ENCODE measurements at regions not wholly inside any gene's neighbourhood (a gene's known extent, or its start where the extent isn't known, plus 50 kb on each side); places are given as distances from the start of the nearest gene placed in this dataset.

DNA sequence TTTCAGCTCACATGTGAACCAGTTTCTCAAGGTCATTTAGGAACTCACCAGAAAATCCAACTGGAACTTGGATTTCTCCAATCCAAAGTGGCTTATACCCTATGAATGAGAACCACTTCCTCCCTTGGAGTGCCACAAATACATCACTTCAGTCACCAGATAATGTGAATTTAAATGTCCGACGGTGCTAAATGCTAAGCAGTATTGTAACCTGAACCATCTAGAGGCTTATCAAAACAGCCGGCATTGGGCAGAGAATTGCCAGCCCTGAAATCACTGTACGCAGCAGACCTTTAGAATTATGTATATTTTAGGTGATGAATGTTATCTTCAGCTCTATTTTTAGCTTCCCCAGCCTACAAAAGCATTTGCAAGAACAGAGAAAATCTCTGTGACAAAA lies 76.8 kb upstream of the COX20 start:
- Histone ChIP-seq H3K18ac (ENCODE audit: low read depth, low read length) (no peak overlapping the region), H2BK20ac (ENCODE audit: low read depth, low read length) (no peak overlapping the region), H4K91ac (ENCODE audit: insufficient read depth, low read depth, low read length) (no peak overlapping the region), H3K56ac (ENCODE audit: extremely low read depth, insufficient read depth, low read length) (no peak overlapping the region), H3K4ac (ENCODE audit: low read depth, low read length) (no peak overlapping the region), H2AK9ac (replicated peaks; ENCODE audit: low read depth, low read length, poor library complexity) (no peak overlapping the region), H2BK15ac (ENCODE audit: low read depth, low read length) (no peak overlapping the region), H3K4me1 (ENCODE audit: control insufficient read depth, insufficient read depth, low read length) (peaks cover 5% of the 10 kb centered on the region; the same call in 1 of the 2 replicates), H3K4me2 (ENCODE audit: low read depth, low read length) (no peak overlapping the region), H3K36me3 (ENCODE audit: control insufficient read depth, insufficient read depth, low read length) (no peaks in the 10 kb centered on the region), H3K14ac (replicated peaks; ENCODE audit: low read depth, low read length) (no peak overlapping the region), H2AK5ac (ENCODE audit: low read depth, low read length) (no peak overlapping the region), H3K4me3 (ENCODE audit: insufficient read depth, low read depth, low read length) (no peak overlapping the region), H2BK120ac (ENCODE audit: low read depth, low read length) (no peak overlapping the region), H3K79me1 (ENCODE audit: low read depth in 1 of 2, low read length in 2 of 2) (no peaks in the 10 kb centered on the region), H3K27me3 (ENCODE audit: control insufficient read depth, insufficient read depth, low read length) (peaks cover 5% of the 10 kb centered on the region), H2BK5ac (ENCODE audit: low read depth, low read length, poor library complexity, severe bottlenecking) (no peak overlapping the region), H4K5ac (ENCODE audit: low read depth, low read length) (no peak overlapping the region), H3K9me1 (ENCODE audit: insufficient read depth, low read length) (peaks cover 4% of the 10 kb centered on the region; the same call in 1 of the 2 replicates), H3K27ac (ENCODE audit: insufficient read depth, low read length) (no peak overlapping the region), H3K9ac (ENCODE audit: low read depth, low read length) (no peak overlapping the region), H3K9me3 (ENCODE audit: control insufficient read depth, insufficient read depth, low read length) (no peaks in the 10 kb centered on the region), H4K8ac (ENCODE audit: low read depth in 2 of 2, low read length in 2 of 2) (no peak overlapping the region), H4K20me1 (ENCODE audit: insufficient read depth, low read length) (no peaks in the 10 kb centered on the region), H3K23ac (ENCODE audit: low read depth, low read length) (no peak overlapping the region), H2AFZ (replicated peaks; ENCODE audit: low read length, poor library complexity) (no peak overlapping the region)
- dilution Hi-C loops (cut with HindIII; ENCODE audit: low sequenced_read_pairs, unreplicated experiment) (no loop called here), in situ Hi-C loops (cut with MboI; ENCODE audit: low sequenced_read_pairs) (no loop called here), intact Hi-C loops (cut with micrococcal nuclease) (no loop called here)
- BruUV-seq (replicated peaks), result no TSS peak
- ChIA-PET POLR2A (ENCODE audit: unreplicated experiment) (no interaction called here), CTCF (no interaction called here)
- WGBS, 2 experiments (ENCODE audit: extremely low coverage in 2 of 2, insufficient read length in 1 of 2), result 20% methylated on average over 2 of the region's 4 CpGs; no CpG with 5 or more reads in 1 of the 2 experiments
- no peak for TF ChIP-seq FOS (IDR thresholded peaks at IDR 0.05; ENCODE audit: low read depth, low read length)
- TF ChIP-seq, protein P1, sequence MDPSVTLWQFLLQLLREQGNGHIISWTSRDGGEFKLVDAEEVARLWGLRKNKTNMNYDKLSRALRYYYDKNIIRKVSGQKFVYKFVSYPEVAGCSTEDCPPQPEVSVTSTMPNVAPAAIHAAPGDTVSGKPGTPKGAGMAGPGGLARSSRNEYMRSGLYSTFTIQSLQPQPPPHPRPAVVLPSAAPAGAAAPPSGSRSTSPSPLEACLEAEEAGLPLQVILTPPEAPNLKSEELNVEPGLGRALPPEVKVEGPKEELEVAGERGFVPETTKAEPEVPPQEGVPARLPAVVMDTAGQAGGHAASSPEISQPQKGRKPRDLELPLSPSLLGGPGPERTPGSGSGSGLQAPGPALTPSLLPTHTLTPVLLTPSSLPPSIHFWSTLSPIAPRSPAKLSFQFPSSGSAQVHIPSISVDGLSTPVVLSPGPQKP (IDR thresholded peaks at IDR 0.05; ENCODE audit: borderline replicate concordance, low read depth, low read length), result no peak
- TF ChIP-seq RCOR1 (IDR thresholded peaks at IDR 0.05; ENCODE audit: insufficient replicate concordance, low read length), result no peak
- TF ChIP-seq BHLHE40 (IDR thresholded peaks at IDR 0.05; ENCODE audit: low read depth, low read length), result no peak
- no peak for TF ChIP-seq MAZ (IDR thresholded peaks at IDR 0.05; ENCODE audit: borderline replicate concordance, low read depth, low read length)
- DNase-seq (no peak), ATAC-seq (ENCODE audit: low read depth) (no peak)

Measured in IMR-90 (cell line).